ENCODE measurements at regions not wholly inside any gene's neighbourhood (a gene's known extent, or its start where the extent isn't known, plus 50 kb on each side); places are given as distances from the start of the nearest gene placed in this dataset.

DNA sequence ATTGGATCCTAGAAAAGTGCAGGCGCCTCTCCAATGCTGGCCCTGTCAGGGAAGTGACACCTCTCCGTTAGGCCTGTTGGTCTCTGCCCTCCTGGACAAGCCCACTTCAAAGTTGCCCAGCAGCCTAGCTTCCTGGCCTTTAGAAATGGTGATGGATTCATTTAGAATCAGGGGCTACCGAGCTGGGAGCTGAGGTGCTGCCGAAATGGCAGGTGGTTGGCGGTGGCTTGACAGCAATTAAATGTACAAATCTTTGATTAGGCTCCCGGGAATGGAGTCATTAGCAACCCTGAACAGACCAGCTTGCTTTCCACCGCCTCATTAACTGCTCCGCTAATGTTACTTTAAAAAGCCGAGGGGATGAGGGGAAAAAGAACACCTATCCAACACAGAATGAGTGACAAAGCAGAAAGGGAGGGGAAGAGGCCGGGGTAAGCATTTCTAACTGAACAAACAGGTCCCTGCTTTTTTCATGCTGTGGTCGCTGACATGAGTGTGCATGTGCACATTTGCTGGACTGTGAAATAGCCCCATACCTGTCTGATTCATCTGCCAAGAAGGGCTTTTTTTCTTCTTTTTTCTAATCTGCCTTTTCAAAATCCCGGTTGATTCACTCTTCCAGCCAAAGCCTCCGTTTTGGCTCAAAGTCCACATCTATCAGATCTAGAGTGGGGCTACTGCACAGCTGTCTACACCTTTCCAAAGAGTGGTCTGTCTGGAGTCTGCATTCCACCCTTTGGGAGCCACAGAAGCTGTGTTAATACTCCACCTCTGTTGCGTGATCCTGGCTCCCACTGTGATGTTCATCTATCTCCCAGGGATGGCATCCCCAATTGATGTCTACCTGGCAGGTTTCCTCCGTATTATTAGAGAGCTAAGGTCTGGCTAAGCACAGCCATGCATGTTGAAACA, 431.9 kb downstream of the COG6 start:
- DNase-seq = no peak

DNA sequence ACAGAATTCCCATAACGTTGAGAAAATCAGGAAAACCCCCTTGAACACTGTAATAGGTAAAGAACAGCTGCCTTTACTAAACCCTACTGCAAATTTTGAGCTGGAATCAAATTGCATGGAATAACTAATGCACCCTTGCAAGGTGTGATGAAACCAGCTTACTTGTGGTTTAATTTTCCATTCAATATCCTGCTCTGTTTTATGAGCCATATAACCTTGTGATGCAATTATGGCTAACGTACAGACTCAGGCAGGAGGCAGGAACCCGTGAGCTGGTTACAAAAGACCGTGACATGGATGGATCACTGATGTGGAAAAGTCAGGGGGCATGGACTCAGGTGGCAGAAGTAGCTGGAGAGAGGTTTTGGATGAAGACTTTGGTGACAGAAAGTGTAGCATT, 438.6 kb downstream of the COG6 start:
- no peak for DNase-seq

DNA sequence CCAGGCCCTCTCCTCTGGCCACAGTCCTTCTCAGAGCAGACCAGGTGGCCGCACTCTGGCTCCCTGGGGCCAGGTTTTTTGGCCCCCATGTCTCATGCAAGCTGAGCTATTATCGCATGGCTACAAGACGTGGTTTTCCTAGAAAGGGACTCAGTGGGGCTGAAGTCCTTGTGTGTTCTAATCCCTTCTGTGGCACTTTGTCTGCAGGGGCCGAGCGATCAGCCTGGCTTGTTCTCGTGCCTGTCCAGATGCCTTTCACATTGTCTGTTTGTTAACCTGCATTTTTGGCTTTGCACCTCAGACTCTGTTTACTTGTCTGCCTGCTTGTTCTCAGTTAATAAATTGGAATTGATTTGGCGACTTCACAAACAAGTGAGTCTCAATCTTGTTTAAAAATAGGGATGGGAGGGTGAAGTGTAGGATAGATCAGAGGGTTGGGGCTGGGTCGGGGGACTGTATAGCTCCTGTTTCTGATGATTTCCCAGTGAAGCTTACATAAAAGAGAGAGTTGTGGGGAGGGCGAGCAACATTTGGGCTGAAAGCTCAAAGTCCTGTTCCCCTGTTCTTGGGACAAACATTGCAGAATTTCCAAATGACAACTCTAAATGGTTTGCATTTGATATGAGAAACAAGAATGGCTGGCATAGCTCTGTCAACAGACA, 440.4 kb downstream of the COG6 start:
- DNase-seq = no peak

DNA sequence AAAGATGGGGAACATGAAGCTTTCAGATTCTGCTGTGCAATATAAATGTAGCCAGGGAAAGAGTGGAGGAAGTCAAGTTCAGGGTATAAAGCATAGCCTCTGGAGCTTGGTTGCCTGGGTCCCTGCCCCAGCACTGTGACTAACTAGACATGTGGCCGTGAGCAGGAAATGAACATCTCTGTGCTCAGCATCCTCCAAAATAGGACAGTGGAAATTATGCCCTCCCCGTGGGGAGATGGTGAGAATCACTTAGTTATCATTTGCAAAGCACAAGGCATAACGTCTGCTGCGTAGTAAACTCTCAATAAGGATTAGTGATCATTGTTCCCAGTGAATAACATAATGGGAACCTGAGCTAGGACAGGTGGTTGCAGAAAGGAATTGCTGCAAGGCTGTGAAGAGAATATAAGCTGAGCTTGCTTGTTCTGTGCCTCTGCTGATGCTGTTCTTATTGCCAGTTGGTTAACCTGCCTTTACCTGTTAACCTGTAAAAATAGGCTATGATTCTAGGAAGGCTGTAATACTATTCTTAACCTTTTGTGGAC, 441.0 kb downstream of the COG6 start:
- no peak for DNase-seq

DNA sequence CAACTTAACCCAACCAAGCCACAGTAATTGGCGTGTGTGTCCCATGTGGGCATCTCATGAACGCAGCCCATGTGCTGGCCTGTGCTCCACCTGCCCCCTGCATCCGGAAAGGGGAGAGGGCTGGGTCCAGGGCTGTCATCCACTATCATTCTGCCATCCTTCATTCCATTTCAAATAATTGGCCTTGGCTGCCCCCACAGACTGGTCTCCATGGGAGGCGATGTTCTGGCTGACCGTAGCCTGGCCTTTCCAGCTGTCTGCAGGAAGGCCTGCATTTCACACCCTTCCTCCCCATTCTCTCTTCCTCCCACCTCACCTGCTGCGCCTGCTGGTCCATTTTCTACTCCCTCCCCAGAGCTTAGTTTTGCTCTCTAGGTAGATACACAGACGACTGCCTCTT, 442.8 kb downstream of the COG6 start:
- no peak for DNase-seq

DNA sequence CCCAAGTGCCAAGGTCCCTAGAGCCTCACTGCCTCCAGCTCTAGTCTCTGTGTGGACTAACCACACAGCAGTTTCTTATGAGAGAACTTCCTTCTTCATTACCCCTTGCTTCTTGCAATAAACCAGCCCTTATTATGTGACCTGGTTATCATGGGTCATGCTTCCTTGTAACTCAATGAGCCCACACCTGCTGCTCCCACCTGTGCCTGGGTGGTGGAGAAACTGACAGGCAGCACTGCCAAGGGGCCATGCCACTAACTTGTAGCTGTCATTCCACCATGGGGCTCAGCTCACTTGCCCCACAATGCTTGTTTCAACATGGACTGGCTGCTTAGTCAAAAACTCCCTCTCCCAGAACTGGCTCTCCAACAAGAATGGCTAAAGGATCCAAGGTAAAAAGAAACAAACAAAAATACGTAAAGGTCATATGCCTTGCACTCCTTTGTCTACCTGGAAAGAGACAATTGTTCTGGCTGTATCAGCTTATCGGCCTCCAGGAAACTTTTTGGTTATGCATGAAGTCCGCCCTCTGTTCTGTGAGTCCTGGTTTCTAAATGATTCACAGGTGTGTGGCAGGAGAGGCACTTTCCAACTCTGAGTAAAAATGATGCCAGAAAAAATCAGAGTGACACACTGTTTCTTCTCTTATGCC, 446.4 kb downstream of the COG6 start:
- no peak for DNase-seq

DNA sequence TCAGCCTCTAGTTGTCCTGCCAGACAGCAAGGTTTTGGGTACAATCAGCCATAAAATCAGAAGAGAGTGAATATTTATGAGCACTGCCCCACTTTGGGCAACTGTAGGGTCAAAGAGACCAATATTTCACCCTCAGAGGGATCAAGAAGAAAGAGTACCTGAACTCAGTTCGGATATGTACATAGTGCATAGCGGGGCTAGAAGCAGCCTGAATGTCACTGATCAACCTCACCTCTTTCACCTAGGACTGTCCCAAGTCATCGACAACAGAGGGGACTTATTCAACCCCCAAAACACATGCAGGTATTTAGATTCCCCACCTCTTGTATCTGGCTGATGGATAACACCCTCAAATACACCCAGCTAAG, 446.9 kb downstream of the COG6 start:
- DNase-seq = no peak

DNA sequence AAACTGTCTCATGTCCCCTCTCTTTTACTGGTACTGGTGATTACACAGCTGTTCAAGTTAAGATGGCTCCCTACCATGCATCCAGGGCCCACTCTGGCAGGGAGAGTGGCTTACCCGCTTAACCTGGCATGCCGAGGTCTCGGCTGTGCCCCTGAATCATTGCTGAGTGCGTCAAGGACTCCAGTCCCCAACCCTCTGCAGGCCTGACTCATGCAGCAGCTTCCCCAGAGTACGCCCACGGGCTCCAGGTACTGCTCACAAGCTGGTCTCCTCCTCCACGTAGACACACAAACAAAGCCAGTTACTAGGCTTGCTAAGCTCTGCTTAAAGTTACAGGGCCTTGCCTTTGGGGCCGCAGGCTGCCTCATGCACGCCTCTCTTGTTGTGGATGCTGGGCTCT, 447.4 kb downstream of the COG6 start:
- no peak for DNase-seq

DNA sequence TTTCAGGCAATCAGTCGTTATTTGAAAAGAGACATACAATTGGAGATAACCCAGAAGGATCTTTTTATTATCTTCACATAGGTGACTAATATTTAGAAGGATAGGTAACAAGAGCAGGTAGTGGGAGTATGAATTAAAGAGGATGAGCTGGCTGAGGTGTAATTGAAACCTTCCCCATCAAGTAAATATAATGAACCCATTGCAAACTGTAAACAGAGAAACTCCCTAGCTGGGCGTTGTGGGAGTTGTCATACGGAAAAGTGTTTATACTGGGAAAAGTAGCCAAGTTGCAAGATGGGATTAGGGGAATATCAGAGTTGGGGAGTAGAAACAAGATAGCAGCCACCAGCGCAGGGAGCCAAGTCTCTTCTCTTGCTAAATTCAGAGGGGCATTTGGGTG, 448.4 kb downstream of the COG6 start:
- DNase-seq = no peak

DNA sequence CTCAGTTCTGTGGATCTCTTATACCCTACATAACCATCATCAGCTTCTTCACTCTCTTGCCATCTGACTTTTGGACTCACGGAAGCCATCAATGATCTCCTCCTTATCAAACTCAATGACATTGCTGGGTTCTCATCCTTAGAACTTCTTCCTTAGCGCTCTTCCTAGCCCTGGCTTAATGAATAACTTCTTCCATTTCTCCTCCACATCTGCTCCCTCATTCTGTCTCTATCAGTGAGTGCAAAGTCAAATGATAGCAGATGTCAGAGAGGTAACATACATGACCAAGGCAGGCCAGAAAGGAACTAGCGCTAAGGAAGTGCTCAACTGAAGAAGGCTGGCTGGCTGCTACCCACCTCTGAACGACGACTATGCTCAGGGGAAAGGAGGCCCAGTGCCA, 449.8 kb downstream of the COG6 start:
- no peak for DNase-seq

DNA sequence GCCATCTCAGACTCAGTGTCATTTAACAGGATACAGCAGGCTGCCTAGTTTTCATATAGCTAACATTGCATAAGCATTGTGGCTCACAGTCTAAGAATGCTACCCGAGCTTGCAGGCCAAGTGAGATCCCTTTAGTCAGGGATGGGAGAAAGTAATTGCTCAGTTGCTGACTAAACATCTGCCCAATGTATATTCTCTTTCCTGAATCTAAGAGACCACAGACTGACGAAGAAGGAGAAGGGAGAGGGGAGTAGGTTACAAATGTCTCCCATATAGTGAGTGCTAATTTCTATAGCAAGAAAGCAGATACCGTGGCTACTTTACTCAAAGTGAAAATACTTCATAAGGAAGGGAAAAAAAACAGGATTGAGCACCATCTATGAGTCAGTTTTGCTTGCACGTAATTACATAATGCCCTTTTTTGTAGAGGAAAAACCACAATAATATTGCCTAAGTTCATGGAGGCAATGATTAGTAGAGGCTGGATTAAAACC, 453.9 kb downstream of the COG6 start:
- no peak for DNase-seq

DNA sequence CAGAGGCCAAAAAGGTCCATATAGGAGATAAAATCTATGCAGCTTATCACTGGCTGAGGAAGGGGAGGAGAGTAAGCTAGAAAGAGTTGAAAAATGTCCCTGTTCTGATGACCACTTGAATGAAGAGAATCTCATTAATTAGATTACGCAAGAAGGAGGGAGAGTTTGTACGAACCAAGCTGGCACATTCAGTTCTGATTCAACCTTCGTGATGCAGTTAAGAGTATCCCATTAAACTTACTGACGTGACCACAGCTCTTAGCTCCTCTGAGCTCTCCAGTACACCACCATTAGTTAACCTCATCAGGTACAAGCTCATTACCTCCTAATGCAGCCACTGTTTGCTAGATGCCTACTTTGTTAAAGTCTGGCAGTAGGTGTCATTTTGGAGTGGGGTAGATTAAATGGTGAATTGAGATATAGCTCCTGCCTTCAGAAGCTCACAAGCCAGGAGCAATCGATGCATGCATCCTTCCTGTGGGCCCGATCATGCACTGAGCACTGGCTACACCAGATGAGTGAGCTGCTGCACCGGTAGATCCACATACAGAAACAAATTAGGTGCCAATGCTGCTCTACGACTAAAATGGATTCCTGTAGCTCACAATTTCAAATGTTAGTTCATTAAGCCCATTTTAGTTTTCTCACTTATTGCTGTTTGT, 458.3 kb downstream of the COG6 start:
- no peak for DNase-seq

DNA sequence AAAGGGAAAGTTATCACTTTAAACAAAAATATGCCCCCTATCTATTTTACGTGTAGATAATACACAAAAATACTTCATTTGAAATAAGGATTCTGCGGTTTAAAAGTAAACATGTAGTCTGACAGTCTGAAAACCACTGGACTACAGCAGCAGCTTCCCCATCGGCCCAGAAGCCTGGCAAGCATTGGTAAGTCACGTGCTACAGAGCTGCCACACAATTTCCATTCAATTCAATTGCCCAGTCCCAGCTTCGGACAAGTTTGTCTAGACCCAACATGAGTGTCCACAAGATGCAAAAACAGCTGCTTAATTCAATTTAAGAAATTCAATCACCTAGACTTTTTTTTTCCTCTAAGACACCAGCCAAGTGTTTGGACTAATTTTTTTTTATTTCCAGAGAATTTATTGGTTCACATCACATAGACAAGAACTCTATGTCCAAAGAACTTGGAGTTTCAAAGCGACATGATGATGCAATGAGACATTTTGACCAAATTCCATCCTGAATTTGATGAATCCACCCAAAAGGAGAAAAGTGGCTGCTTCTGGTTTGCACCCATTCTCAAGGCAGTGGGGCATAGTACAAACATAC, 458.9 kb downstream of the COG6 start:
- no peak for DNase-seq

DNA sequence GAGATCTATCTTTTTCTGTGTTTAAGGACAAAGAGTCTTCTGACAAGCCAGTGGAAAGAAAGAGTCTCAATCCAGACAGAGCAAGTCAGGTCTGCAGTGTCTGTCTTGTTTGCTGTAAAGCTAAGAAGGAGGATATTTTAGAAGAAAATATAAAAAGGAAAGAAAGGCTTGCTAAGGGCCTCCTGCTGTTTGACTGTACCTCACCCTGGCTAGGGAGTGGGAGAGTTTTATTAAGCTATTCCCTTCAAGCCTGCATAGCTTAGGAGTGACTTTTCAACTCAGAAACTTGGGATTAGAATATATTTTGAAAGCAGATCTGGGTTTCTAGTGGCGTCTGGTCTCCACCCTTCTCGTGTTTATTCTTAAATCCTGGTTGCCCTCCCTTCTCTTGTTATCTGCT, 460.0 kb downstream of the COG6 start:
- DNase-seq = no peak

DNA sequence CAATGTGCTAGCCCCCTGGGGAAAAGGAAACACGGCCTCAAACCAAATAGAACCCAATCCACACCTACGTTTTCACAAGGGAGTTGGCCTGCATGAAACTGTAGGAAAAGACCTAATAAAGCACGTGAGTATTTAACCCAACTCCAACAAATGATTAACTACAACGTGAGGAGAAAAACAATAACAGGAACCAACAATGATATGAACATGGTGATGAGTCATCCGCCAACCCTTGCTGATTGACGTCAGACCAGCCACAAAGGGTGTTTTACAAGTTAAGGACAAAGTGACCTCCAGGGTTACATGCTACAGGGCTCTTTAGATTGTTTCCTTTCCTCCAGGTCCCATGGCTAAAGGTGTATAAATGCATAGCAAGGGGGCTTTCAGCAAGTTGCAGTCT, 460.5 kb downstream of the COG6 start:
- no peak for DNase-seq

DNA sequence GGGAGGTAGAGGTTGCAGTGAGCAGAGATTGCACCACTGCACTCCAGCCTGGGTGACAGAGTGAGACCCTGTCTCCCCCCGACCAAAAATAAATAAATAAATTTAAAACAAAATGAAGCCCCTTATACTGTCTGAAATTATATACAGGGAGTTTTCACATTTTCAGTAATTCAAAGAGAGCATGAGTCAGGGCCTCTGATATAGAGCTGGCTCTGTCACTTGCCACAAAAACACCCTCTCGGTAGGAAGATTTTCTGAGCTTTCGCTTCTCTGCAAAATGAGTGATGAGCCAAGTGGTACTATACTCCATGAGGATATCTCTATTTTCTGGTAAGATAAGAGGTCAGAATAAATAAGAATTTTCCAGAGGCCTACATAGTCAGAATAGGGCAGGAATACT, 462.9 kb downstream of the COG6 start:
- DNase-seq = no peak

DNA sequence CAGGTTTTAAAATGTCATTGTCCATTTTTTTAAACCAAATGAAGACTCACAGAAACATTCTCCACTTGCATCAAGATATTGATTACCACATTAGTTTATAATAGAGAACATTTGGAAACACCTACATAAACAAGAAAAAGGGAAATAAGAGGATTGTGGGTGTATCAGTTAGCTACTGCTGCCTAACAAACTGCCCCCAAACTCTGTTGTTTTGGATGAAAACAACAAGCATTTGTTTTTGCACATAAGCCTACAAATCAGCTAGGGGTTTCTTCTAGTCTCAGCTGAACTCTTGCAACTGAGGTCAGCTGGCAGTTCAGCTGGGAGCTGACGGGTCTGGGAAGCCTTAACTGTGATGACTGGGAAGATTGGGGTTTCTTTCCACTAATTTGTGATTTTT, 464.4 kb downstream of the COG6 start:
- DNase-seq = no peak

DNA sequence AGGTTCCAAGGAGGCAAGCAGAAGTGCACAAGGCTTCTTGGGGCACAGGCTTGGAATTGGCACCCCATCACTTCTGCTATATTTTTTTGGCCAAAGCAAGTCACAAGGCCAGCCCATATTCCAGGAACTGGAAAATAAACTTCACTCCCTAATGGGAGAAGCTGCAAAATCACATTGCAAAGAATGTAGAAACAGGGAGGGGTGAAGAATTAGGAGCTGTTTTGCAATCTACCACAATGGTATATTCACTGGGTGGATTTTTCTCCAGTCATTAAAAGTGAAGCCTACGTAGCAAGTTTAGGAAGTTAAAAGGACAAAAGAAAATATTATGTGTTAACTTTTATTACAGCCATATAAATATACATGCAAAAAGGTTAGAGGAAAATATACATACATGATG, 464.8 kb downstream of the COG6 start:
- DNase-seq = no peak

DNA sequence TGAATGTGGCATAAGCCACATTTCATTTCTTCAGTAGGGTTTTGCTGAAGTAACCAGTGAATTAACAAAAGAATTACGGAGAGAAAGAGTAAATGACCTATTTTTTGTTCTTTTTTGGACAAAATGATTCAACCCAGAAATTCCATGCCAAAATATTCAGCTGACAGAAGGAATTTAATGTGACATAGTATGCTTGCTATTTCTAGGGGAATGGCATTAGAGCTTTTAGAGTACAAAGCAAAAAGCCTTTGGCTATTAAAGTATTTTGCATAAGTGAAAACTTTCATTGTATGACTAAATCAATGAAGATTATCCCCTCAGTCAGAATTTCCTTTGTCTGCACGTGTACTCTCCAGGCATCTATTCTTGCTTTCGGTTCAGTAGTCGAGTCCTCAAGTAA, 465.3 kb downstream of the COG6 start:
- no peak for DNase-seq

DNA sequence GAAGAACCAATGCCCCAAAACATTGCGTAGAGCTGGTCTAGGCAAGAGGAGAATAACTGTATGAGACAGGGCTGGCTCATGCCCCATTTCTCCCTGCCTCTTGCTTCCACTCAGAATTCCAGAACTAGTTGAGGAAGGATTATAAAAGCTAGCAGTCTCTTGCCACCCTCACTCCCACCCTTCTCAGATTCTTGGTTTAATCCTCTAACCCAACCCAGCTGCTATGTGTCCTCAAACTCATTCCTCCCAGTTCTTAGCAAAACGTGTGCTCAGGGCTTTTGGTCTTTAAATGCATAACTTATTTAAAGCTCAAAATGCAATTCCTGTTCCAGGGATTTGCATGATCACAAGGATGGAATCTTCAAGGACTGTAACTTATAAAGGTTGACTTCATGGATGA, 466.3 kb downstream of the COG6 start:
- no peak for DNase-seq

DNA sequence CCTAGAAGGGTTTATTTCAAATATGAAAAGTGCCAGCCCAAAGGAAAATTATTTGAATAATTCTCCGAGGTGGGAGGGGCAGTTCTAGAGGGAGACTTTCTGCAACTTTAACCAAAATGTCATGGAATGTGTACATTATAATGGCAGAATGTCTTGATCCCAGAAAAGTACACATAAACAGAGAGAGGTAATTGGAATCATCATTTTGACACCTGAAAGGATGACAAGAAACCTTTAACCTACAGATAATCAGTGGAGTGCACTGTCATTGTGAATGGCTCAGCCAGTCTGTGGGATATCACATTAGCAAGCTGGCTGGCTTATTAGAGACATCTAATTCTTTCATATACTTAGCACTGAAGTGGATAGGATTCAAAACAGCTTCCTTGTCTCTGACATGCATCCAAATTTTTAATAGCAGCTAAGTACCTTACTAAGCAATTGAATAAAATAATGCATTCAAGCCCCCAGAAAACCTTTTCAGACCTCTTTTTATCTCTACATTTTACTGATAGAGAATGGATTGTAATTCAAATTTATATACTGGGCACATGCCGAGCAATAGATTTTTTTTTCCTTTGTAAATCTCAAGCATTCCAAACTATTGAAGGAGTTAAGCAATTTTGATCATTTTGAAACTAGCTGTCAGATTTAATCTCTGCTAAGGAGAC, 468.6 kb downstream of the COG6 start:
- DNase-seq = no peak

DNA sequence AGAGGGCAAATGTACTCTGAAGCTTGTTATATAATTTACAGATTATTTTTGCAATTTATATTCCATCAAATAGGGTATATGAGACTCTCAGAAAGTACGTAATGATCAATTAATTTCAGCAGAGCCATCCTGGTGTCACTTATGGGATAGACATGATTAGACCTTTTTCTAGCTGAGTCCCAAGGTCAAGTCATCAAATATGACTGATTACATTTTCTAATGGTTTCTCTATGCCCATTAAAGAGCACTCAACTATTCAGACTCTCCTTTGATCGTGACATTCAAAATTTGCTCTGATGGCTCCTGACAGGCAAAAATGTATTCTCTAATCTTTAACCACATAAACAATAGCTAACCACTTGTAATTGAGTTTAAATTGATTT, 469.2 kb downstream of the COG6 start:
- DNase-seq = no peak
